Retina (tissue), 1 donor: ENCODE measurements at regions not wholly inside any gene's neighbourhood (a gene's known extent, or its start where the extent isn't known, plus 50 kb on each side); places are given as distances from the start of the nearest gene placed in this dataset.
"Not testable (repeated sequence)": the region's sequence is repeated elsewhere in the genome, so short reads cannot be mapped to it uniquely, and the experiment has no call there.

ENCODE experiments used
- DNase-seq: peaks from one replicate; pipeline ENCODE4 v3.0.0-alpha.2; 2016

GRCh38 chr16:88325976-88326375, 56.8 kb upstream of the ZNF469 start:
- DNase-seq: no peak

DNA sequence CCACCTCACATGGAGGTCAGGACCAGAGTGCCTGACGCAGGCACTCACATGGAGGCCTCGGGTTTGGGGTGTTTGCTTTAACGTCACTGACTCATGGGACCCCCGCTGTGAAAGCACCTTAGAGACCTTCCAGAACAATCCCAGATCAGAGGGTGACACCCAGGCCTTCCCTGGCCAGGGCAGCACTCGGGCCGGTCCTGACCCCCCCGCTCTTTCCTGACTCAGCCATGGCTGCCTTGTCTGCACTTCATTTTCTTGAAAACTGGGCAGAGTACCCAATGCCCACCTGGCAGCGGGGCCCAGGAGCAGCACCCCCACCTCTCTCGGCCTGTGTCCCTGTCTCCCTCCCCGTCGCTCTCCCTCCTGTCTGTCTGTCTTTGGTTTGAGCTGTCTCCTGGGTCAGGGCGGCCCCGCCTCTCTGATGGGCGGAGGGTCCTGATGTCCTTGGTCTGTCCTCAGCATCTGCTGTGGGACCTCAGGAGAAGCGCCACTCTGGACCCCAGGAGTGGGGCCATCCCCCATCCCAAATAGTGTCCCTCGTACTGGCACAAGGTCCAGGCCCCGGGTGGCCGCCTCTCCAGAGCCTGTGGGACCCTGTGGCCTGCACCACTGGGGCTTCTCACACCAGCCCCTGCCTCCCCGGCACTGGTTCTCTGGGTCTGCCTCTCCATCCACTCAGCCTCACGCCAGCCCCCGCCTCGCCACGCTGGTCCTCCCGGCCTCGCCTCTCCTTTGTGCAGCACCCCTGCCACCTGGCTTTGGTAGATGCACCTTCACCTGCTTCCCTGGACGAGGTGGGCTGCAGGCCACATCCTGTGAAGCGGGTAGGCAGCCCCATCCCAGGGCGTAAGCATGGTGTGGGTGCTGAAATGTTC, 55.9 kb upstream of the ZNF469 start:
- no peak for DNase-seq

DNA sequence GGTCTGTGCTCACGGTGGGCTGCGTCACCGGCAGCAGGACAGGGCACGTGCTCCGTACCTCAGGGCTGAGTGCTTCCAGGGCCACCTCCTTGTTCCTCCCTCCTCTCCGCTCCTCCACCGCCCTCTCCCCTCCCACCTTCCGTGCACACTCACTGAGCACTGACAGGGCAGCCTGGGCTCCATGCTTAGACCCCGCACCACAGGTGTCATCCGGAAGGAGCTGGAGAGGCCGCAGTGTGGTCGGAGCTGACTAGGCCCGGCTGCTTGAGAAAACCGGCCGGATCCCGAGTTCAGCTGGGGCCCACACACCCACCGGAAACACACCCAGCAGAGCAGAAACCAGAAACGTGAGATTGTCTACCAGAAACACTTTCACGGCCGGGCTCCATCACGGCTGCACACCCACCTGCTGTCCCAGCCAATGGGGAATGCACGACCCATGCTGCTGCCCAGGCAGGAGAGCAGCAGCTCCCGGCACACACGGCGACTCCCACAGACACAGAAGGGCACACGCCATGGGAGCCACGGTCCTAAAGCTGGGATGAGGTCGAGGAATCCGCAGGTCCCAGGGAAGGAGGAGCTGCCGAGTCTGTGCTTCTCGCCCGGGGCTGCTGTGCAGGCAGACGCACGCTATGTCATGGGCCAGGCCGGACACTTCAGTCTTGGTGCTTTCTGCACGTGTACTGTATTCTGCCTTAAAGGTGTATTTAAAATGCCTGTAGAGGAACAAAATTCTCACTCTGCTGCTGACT, 55.0 kb upstream of the ZNF469 start:
- DNase-seq: no peak

GRCh38 chr16:88328313-88328980, 54.3 kb upstream of the ZNF469 start:
- DNase-seq: no peak

DNA sequence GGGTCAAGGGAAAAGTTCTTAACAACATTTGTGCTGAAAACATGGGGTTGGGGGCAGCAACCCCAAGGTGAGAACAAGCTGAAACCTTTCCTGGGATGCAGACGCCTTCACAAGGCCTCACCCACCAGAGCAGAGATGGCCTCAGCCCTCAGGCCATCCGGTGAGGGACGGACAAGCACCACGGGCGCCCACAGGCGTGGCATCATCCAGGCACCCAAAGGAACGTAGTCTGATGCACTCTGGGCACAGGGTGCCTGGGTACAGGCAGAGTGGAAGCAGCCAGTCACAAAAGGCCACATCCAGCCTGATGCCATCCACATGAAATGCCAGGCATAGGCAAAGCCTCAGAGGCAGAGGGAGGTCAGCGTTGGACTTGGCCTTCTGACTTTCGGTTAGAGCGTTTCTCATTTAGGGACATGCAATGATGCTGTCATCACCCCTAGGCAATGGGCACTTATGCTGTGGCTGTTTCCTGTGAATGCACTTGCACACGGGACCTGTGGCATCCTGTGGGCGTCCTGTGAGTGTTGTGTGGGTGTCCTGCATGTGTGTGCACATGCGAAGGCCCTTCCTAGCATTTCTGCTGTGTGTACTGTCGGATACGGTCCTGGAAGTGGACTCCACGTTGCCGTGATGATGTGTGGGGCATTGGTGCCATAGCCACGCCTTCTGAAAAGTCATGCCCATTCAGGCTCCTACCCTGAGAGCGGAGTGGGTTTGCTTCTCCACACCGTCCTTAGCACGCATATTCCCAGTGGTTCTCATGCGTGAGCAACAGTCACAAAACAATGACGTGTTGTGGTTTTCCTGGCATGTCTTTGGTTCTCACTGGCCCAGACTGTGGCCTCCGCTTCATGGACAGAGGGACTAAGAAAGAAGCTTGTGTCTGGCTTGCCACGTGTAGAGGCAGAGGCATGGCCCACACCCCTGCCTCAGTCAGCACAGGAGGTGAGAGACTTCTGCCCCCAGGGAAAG, 52.7 kb upstream of the ZNF469 start:
- no peak for DNase-seq

- no peak for DNase-seq
Observed at GRCh38 chr16:88330971-88331890, 51.5 kb upstream of the ZNF469 start.

DNA sequence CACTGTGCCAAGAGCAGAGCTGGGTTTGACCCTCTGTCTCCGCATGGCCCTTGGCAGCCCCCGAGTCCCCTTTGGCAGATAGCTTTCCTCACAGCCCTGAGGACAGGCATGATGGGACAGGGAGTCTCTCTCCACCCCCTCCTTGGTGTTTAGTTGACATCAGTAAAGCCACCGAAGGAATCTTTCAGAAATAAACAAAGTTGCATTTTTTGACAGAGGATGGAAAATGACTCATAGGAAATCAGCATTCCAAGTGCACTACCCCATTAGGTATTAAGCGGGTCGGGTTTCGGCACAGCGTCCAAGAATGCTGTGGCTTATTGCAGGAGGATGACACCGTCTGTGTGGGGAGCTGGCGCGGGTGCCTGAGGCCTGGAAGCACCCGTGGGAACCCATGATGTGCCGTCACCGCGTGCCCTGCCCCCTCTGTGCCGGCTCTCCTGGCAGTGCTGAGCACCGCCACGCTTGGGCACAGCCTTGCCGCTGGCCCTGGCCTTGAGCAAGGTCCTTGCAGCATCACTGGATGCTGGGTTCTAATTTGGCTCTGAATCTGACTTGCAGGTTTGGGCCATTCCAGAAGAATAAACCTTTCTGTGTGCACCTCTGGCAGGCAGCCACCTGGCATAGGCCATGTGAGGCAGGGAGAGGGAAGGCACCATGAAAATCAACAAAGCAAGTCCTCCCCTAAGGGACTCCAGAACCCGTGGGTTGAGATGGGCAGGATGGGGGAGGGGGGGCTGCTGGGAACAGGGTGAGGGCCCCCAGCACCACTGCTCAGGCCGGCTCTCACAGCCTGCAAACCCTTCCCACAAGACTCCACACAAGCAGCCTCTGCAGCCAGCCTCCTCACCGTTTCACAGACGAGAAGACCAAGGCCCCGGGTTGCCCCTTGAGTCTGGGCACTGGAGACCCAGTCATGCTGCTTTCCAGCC, 50.5 kb upstream of the ZNF469 start:
- DNase-seq: no peak

GRCh38 chr16:88332921-88333825, 49.6 kb upstream of the ZNF469 start:
- DNase-seq: not testable (repeated sequence)
